Peyer's patch (tissue), 4 donors: ENCODE measurements at regions not wholly inside any gene's neighbourhood (a gene's known extent, or its start where the extent isn't known, plus 50 kb on each side); places are given as distances from the start of the nearest gene placed in this dataset.

Experiments used
- CTCF ChIP-seq, 6 experiments: fragments of 450-650 bp in 4 of 6; fragments of 200-600 bp in 2 of 6; sonication (generic) in 1 of 6; IDR thresholded peaks; one replicate each; pipeline ENCODE4 v1.5.1; 2017 to 2019; ENCODE audit warnings: antibody characterized with exemption in 6 of 6, mild to moderate bottlenecking in 3 of 6, moderate library complexity in 1 of 6
- POLR2A ChIP-seq, 2 donors: fragments of 450-650 bp; IDR thresholded peaks; one replicate each; pipeline ENCODE4 v1.5.1; 2017; ENCODE audit warnings: antibody characterized with exemption in 2 of 2, mild to moderate bottlenecking in 2 of 2, moderate library complexity in 2 of 2

DNA sequence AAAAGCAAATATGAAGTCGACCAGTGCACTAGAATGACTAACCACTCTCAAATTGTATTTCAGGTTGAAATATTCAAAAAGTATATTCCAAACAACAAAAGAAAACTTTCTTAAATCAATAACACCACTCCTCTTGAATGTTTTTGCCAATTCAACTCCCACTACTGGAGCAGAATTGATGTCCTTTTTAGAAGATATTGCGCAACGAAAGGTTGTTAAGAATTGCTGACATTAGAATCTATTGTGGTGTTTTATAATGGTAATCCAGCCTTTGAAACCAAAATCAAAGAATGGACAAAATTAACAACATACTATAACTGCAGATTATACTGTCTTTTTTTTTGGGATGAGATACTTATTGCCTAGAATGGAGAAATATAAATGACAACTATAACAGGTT is 331.3 kb downstream of the GRXCR1 start:
- TF ChIP-seq CTCF (IDR thresholded peaks at IDR 0.05) (no peak), POLR2A (IDR thresholded peaks at IDR 0.05) (no peak)
